B cell (primary cell): ENCODE measurements at regions not wholly inside any gene's neighbourhood (a gene's known extent, or its start where the extent isn't known, plus 50 kb on each side); places are given as distances from the start of the nearest gene placed in this dataset.

Source experiments
- ATAC-seq: fragments of 200-7000 bp; cut with Tn5 transposase; one replicate; pipeline ENCODE4 v1.10.0; 2021; ENCODE audit warnings: low read depth, mild to moderate bottlenecking, moderate number of reproducible peaks, moderate library complexity
- CTCF ChIA-PET: fragments of 350-600 bp; sonication (Branson Sonifier 250); formaldehyde crosslinking; loops from one replicate; lab custom pipeline; 2021; ENCODE audit warnings: antibody characterized with exemption, inconsistent platforms; lab: Charles Lee
- POLR2A ChIA-PET: fragments of 350-600 bp; sonication (Branson Sonifier 250); formaldehyde crosslinking; loops from one replicate; lab custom pipeline; 2021; ENCODE audit warnings: antibody characterized with exemption; lab: Charles Lee
- DNase-seq: peaks from one replicate; pipeline ENCODE4 v3.0.0; 2013
- H2AFZ ChIP-seq: 2 replicates; pipeline ENCODE4 v1.6.1; 2012; ENCODE audit warnings: mild to moderate bottlenecking, low read depth, low read length; ENCODE audit not compliant: insufficient read depth, poor library complexity, severe bottlenecking
- H3K27ac ChIP-seq, 2 donors: 1 replicate in 1 of 2; 2 replicates in 1 of 2; pipeline ENCODE4 v1.5.1; 2012 to 2013; ENCODE audit warnings: low read length in 2 of 2, mild to moderate bottlenecking in 2 of 2, moderate library complexity in 1 of 2
- H3K27me3 ChIP-seq, 4 experiments: fragments of 200-600 bp in 1 of 4; sonication (generic) in 1 of 4; replicated peaks in 1 of 4; 1 replicate in 2 of 4; 2 replicates in 2 of 4; pipeline versions ENCODE4 v1.6.1 to v1.7.0; 2013 to 2016; ENCODE audit warnings: low read length in 3 of 4, mild to moderate bottlenecking in 2 of 4, mixed read lengths in 1 of 4, moderate library complexity in 1 of 4; ENCODE audit not compliant: insufficient read depth in 4 of 4, control insufficient read depth in 3 of 4; ENCODE audit errors: control extremely low read depth in 1 of 4
- H3K36me3 ChIP-seq, 2 experiments: replicated peaks in 1 of 2; 1 replicate in 1 of 2; 2 replicates in 1 of 2; pipeline versions ENCODE4 v1.6.1 to v1.7.1; 2013; ENCODE audit warnings: low read length in 1 of 2; ENCODE audit not compliant: insufficient read depth in 2 of 2, control insufficient read depth in 1 of 2; ENCODE audit errors: control extremely low read depth in 1 of 2, extremely low read depth in 1 of 2
- H3K4me1 ChIP-seq, 2 donors: fragments of 200-600 bp in 1 of 2; sonication (generic) in 1 of 2; 1 replicate in 1 of 2; 2 replicates in 1 of 2; pipeline versions ENCODE4 v1.5.1 to v1.6.1; 2013 to 2017; ENCODE audit warnings: low read length in 2 of 2; ENCODE audit not compliant: control insufficient read depth in 2 of 2, insufficient read depth in 2 of 2
- H3K4me2 ChIP-seq: replicated peaks from 2 replicates; pipeline ENCODE3; 2012; ENCODE audit warnings: mild to moderate bottlenecking, low read depth, low read length; ENCODE audit not compliant: poor library complexity, severe bottlenecking
- H3K4me3 ChIP-seq, 5 experiments: fragments of 200-600 bp in 1 of 5; sonication (generic) in 1 of 5; 1 replicate in 3 of 5; 2 replicates in 2 of 5; pipeline versions ENCODE4 v1.5.1 to v1.7.0; 2011 to 2016; ENCODE audit warnings: low read length in 4 of 5, mild to moderate bottlenecking in 4 of 5, low read depth in 2 of 5, control low read depth in 1 of 5, moderate library complexity in 1 of 5; ENCODE audit not compliant: insufficient read depth in 1 of 5; ENCODE audit errors: control extremely low read depth in 1 of 5, extremely low read depth in 1 of 5
- H3K79me2 ChIP-seq: fragments of 200-600 bp; sonication (generic); one replicate; pipeline ENCODE4 v1.6.0; 2016; ENCODE audit warnings: low read length; ENCODE audit not compliant: control insufficient read depth, insufficient read depth
- H3K9ac ChIP-seq: fragments of 200-600 bp; sonication (generic); 2 replicates; pipeline ENCODE4 v1.6.1; 2017; ENCODE audit warnings: mild to moderate bottlenecking, low read length, moderate library complexity
- H3K9me3 ChIP-seq, 3 donors: one replicate each; pipeline versions ENCODE4 v1.6.1 to v1.7.1; 2013; ENCODE audit warnings: low read length in 2 of 3; ENCODE audit not compliant: control insufficient read depth in 2 of 3, insufficient read depth in 1 of 3; ENCODE audit errors: control extremely low read depth in 1 of 3
- H4K20me1 ChIP-seq: 2 replicates; pipeline ENCODE4 v1.6.0; 2012; ENCODE audit warnings: mild to moderate bottlenecking, low read length; ENCODE audit not compliant: insufficient read depth, control insufficient read depth, poor library complexity, severe bottlenecking
- H3K27ac Mint-ChIP-seq: one replicate; pipeline ENCODE4 v1.8.0; 2021; ENCODE audit warnings: mixed read lengths
- H3K27me3 Mint-ChIP-seq: one replicate; pipeline ENCODE4 v1.8.0; 2021; ENCODE audit warnings: mixed read lengths
- H3K4me1 Mint-ChIP-seq: one replicate; pipeline ENCODE4 v1.8.0; 2021; ENCODE audit warnings: mixed read lengths
- H3K4me3 Mint-ChIP-seq: one replicate; pipeline ENCODE4 v1.8.0; 2021; ENCODE audit warnings: mixed read lengths
- H3K9me3 Mint-ChIP-seq: one replicate; pipeline ENCODE4 v1.8.0; 2022; ENCODE audit warnings: mixed read lengths; ENCODE audit not compliant: insufficient read depth
- CTCF ChIP-seq: fragments of 200-600 bp; IDR thresholded peaks from one replicate; pipeline ENCODE4 v1.8.0; 2022; ENCODE audit warnings: antibody characterized with exemption, mild to moderate bottlenecking
- EZH2 ChIP-seq: IDR thresholded peaks from 2 replicates; pipeline ENCODE4 v1.6.1; 2012; ENCODE audit warnings: borderline replicate concordance, low read depth, mild to moderate bottlenecking, moderate library complexity, low read length; ENCODE audit not compliant: insufficient read depth, poor library complexity, severe bottlenecking
- WGBS: methylation state at CpG from one replicate; pipeline ENCODE4 v1.1.5; 2013; ENCODE audit warnings: missing lambda C conversion rate; ENCODE audit not compliant: insufficient coverage; 5-methylcytosine and 5-hydroxymethylcytosine counted together
- intact Hi-C: fragments of 100-400 bp; cut with micrococcal nuclease; formaldehyde crosslinking; loops from one replicate; pipeline ENCODE4 v1.10.0; 2022

GRCh38 chr6:17225767-17226630 is 55.2 kb upstream of the RBM24 start:
- no peak overlapping the region for H3K27ac Mint-ChIP-seq

More at GRCh38 chr6:17225767-17226630, 55.2 kb upstream of the RBM24 start:
- Histone ChIP-seq H3K9ac (no peak overlapping the region), H3K79me2 (no peaks in the 10 kb centered on the region), H3K27me3 (no peaks in the 10 kb centered on the region), H2AFZ (no peak overlapping the region), H4K20me1 (no peaks in the 10 kb centered on the region), H3K4me2 (no peak overlapping the region), H3K4me3 (no peak overlapping the region), H3K27ac (no peak overlapping the region), H3K9me3 (no peaks in the 10 kb centered on the region), H3K36me3 (no peaks in the 10 kb centered on the region), H3K4me1 (no peaks in the 10 kb centered on the region)
- DNase-seq (no peak), ATAC-seq (no peak)
- H3K4me3 Mint-ChIP-seq, result no peak overlapping the region
- H3K9me3 Mint-ChIP-seq, result peaks cover 2% of the 10 kb centered on the region
- ChIA-PET CTCF (no interaction called here), POLR2A (no interaction called here)
- H3K4me1 Mint-ChIP-seq, result no peaks in the 10 kb centered on the region
- intact Hi-C loops, result no loop called here
- WGBS, result 100% methylated on average over 1 of the region's 3 CpGs
- H3K27me3 Mint-ChIP-seq, result no peaks in the 10 kb centered on the region
- TF ChIP-seq EZH2, result no peak
- TF ChIP-seq CTCF, result no peak
